ENCODE measurements at regions not wholly inside any gene's neighbourhood (a gene's known extent, or its start where the extent isn't known, plus 50 kb on each side); places are given as distances from the start of the nearest gene placed in this dataset.

- H3K9me3 ChIP-seq (ENCODE audit: control insufficient read depth, low read depth, low read length), result no peaks in the 10 kb centered on the region
- H3K4me1 ChIP-seq (ENCODE audit: control insufficient read depth, extremely low read depth, insufficient read depth, low read length), result no peaks in the 10 kb centered on the region
- no peak for TF ChIP-seq EZH2 (IDR thresholded peaks at IDR 0.05; ENCODE audit: low read length)
- TF ChIP-seq CTCF (optimal IDR thresholded peaks at IDR 0.05 in 1 of 3, IDR thresholded peaks at IDR 0.05 in 1 of 3, conservative IDR thresholded peaks at IDR 0.05 in 1 of 3; ENCODE audit: extremely low read depth in 1 of 3, insufficient read depth in 2 of 3, low read length in 3 of 3), result no peak
- H3K9me1 ChIP-seq (ENCODE audit: control insufficient read depth, extremely low read depth, insufficient read depth, low read length), result no peaks in the 10 kb centered on the region
- no peaks in the 10 kb centered on the region for H3K36me3 ChIP-seq (ENCODE audit: control insufficient read depth in 2 of 2, extremely low read depth in 1 of 2, insufficient read depth in 2 of 2, low read length in 2 of 2)
- dilution Hi-C loops (cut with MboI; ENCODE audit: extremely low pct_ligation_motif_present, low sequenced_read_pairs), result no loop called here
- no peaks in the 10 kb centered on the region for H4K20me1 ChIP-seq (ENCODE audit: control insufficient read depth, extremely low read depth, insufficient read depth, low read length)
- FAIRE-seq, result no peak
- no peak overlapping the region for H3K27ac ChIP-seq (ENCODE audit: control insufficient read depth, insufficient read depth, low read length)
- H3K9ac ChIP-seq (ENCODE audit: control insufficient read depth, extremely low read depth, insufficient read depth, low read length), result no peak overlapping the region
- H3K79me2 ChIP-seq (ENCODE audit: control insufficient read depth, insufficient read depth, low read length), result no peaks in the 10 kb centered on the region
- H3K4me2 ChIP-seq (ENCODE audit: control insufficient read depth, extremely low read depth, insufficient read depth, low read depth, low read length), result no peak overlapping the region
- no peak overlapping the region for H2AFZ ChIP-seq (ENCODE audit: control insufficient read depth, low read length)
- DNase-seq (ENCODE audit: low read depth, low spot score), result no peak
- no peaks in the 10 kb centered on the region for H3K27me3 ChIP-seq (ENCODE audit: control insufficient read depth, extremely low read depth, insufficient read depth, low read length)
- H3K4me3 ChIP-seq (ENCODE audit: control insufficient read depth in 2 of 3, extremely low read depth in 1 of 3, insufficient read depth in 2 of 3, low read depth in 1 of 3, low read length in 3 of 3), result no peak overlapping the region
Measured at GRCh38 chr6:91538622-91539021, 951.8 kb upstream of the MAP3K7 start.

GRCh38 chr6:91534614-91535013, 947.7 kb upstream of the MAP3K7 start:
- TF ChIP-seq CTCF (optimal IDR thresholded peaks at IDR 0.05 in 1 of 3, IDR thresholded peaks at IDR 0.05 in 1 of 3, conservative IDR thresholded peaks at IDR 0.05 in 1 of 3; ENCODE audit: extremely low read depth in 1 of 3, insufficient read depth in 2 of 3, low read length in 3 of 3) (no peak), EZH2 (IDR thresholded peaks at IDR 0.05; ENCODE audit: low read length) (no peak)
- Histone ChIP-seq H3K4me3 (ENCODE audit: control insufficient read depth in 2 of 3, extremely low read depth in 1 of 3, insufficient read depth in 2 of 3, low read depth in 1 of 3, low read length in 3 of 3) (no peak overlapping the region), H2AFZ (ENCODE audit: control insufficient read depth, low read length) (no peak overlapping the region), H3K27me3 (ENCODE audit: control insufficient read depth, extremely low read depth, insufficient read depth, low read length) (no peaks in the 10 kb centered on the region), H3K4me2 (ENCODE audit: control insufficient read depth, extremely low read depth, insufficient read depth, low read depth, low read length) (no peak overlapping the region), H3K9me3 (ENCODE audit: control insufficient read depth, low read depth, low read length) (no peaks in the 10 kb centered on the region), H3K4me1 (ENCODE audit: control insufficient read depth, extremely low read depth, insufficient read depth, low read length) (no peaks in the 10 kb centered on the region), H3K27ac (ENCODE audit: control insufficient read depth, insufficient read depth, low read length) (no peak overlapping the region), H3K79me2 (ENCODE audit: control insufficient read depth, insufficient read depth, low read length) (no peaks in the 10 kb centered on the region), H3K9me1 (ENCODE audit: control insufficient read depth, extremely low read depth, insufficient read depth, low read length) (no peaks in the 10 kb centered on the region), H4K20me1 (ENCODE audit: control insufficient read depth, extremely low read depth, insufficient read depth, low read length) (no peaks in the 10 kb centered on the region), H3K9ac (ENCODE audit: control insufficient read depth, extremely low read depth, insufficient read depth, low read length) (no peak overlapping the region), H3K36me3 (ENCODE audit: control insufficient read depth in 2 of 2, extremely low read depth in 1 of 2, insufficient read depth in 2 of 2, low read length in 2 of 2) (no peaks in the 10 kb centered on the region)
- FAIRE-seq (no peak), DNase-seq (ENCODE audit: low read depth, low spot score) (no peak)
- dilution Hi-C loops (cut with MboI; ENCODE audit: extremely low pct_ligation_motif_present, low sequenced_read_pairs), result no loop called here

Measured in keratinocyte (primary cell).